ENCODE measurements at regions not wholly inside any gene's neighbourhood (a gene's known extent, or its start where the extent isn't known, plus 50 kb on each side); places are given as distances from the start of the nearest gene placed in this dataset.

DNA sequence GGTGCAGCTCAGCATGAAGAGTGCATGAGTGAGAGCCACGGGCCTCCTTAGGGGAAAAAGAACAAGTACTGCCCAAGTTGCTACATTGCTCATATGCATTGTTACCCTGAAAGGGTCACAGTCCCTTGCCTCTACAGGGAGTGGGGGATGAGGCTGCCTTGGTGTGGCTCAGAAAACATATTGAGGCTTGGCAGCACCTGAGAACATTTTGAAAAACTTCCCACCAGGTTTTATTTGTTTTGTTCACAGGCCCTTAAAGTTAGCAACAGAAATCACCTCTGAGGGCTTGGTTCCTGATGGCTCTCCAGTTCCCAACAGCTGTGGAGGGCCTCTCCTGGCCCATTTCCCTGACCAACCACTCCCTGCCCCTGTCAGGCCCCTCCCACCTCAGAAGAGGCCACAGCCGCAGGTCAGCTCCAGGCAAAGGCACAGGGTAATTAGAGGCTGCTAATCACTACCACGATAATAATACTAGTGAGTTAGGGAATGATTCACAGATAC, 90.7 kb upstream of the ADRA1B start:
- TF ChIP-seq, protein P1, sequence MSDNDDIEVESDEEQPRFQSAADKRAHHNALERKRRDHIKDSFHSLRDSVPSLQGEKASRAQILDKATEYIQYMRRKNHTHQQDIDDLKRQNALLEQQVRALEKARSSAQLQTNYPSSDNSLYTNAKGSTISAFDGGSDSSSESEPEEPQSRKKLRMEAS (IDR thresholded peaks at IDR 0.05) = no peak
- TF ChIP-seq, protein P2, sequence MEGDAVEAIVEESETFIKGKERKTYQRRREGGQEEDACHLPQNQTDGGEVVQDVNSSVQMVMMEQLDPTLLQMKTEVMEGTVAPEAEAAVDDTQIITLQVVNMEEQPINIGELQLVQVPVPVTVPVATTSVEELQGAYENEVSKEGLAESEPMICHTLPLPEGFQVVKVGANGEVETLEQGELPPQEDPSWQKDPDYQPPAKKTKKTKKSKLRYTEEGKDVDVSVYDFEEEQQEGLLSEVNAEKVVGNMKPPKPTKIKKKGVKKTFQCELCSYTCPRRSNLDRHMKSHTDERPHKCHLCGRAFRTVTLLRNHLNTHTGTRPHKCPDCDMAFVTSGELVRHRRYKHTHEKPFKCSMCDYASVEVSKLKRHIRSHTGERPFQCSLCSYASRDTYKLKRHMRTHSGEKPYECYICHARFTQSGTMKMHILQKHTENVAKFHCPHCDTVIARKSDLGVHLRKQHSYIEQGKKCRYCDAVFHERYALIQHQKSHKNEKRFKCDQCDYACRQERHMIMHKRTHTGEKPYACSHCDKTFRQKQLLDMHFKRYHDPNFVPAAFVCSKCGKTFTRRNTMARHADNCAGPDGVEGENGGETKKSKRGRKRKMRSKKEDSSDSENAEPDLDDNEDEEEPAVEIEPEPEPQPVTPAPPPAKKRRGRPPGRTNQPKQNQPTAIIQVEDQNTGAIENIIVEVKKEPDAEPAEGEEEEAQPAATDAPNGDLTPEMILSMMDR (IDR thresholded peaks at IDR 0.05; ENCODE audit: low read depth, low read length, missing input control) = no peak
- TF ChIP-seq RAD21 (IDR thresholded peaks at IDR 0.05) = no peak
- no peak for TF ChIP-seq GABPA (IDR thresholded peaks at IDR 0.05 in 1 of 2, conservative IDR thresholded peaks at IDR 0.05 in 1 of 2)
- TF ChIP-seq YY1 (IDR thresholded peaks at IDR 0.05) = no peak
- no peak for TF ChIP-seq RXRA (IDR thresholded peaks at IDR 0.05)
- TF ChIP-seq, protein P3, sequence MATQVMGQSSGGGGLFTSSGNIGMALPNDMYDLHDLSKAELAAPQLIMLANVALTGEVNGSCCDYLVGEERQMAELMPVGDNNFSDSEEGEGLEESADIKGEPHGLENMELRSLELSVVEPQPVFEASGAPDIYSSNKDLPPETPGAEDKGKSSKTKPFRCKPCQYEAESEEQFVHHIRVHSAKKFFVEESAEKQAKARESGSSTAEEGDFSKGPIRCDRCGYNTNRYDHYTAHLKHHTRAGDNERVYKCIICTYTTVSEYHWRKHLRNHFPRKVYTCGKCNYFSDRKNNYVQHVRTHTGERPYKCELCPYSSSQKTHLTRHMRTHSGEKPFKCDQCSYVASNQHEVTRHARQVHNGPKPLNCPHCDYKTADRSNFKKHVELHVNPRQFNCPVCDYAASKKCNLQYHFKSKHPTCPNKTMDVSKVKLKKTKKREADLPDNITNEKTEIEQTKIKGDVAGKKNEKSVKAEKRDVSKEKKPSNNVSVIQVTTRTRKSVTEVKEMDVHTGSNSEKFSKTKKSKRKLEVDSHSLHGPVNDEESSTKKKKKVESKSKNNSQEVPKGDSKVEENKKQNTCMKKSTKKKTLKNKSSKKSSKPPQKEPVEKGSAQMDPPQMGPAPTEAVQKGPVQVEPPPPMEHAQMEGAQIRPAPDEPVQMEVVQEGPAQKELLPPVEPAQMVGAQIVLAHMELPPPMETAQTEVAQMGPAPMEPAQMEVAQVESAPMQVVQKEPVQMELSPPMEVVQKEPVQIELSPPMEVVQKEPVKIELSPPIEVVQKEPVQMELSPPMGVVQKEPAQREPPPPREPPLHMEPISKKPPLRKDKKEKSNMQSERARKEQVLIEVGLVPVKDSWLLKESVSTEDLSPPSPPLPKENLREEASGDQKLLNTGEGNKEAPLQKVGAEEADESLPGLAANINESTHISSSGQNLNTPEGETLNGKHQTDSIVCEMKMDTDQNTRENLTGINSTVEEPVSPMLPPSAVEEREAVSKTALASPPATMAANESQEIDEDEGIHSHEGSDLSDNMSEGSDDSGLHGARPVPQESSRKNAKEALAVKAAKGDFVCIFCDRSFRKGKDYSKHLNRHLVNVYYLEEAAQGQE (IDR thresholded peaks at IDR 0.05) = no peak
- TF ChIP-seq, protein P4, sequence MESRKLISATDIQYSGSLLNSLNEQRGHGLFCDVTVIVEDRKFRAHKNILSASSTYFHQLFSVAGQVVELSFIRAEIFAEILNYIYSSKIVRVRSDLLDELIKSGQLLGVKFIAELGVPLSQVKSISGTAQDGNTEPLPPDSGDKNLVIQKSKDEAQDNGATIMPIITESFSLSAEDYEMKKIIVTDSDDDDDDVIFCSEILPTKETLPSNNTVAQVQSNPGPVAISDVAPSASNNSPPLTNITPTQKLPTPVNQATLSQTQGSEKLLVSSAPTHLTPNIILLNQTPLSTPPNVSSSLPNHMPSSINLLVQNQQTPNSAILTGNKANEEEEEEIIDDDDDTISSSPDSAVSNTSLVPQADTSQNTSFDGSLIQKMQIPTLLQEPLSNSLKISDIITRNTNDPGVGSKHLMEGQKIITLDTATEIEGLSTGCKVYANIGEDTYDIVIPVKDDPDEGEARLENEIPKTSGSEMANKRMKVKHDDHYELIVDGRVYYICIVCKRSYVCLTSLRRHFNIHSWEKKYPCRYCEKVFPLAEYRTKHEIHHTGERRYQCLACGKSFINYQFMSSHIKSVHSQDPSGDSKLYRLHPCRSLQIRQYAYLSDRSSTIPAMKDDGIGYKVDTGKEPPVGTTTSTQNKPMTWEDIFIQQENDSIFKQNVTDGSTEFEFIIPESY (IDR thresholded peaks at IDR 0.05) = no peak
- no peak for TF ChIP-seq EGR1 (IDR thresholded peaks at IDR 0.05; ENCODE audit: low read depth in 2 of 2)
- TF ChIP-seq SP1 (IDR thresholded peaks at IDR 0.05) = no peak
- TF ChIP-seq FOXA1 (IDR thresholded peaks at IDR 0.05) = no peak
- TF ChIP-seq HNF4A (conservative IDR thresholded peaks at IDR 0.05) = no peak
